Upper lobe of left lung (tissue), 4 donors: ENCODE measurements at regions not wholly inside any gene's neighbourhood (a gene's known extent, or its start where the extent isn't known, plus 50 kb on each side); places are given as distances from the start of the nearest gene placed in this dataset.

Experiments used
- CTCF ChIP-seq, 6 experiments: fragments of 450-650 bp in 4 of 6; fragments of 200-600 bp in 2 of 6; sonication (generic) in 2 of 6; IDR thresholded peaks; one replicate each; pipeline ENCODE4 v1.5.1; 2016 to 2019; ENCODE audit warnings: antibody characterized with exemption in 6 of 6
- EP300 ChIP-seq, 4 donors: sonication (generic); formaldehyde crosslinking; IDR thresholded peaks; one replicate each; pipeline ENCODE4 v1.5.1; 2017; ENCODE audit warnings: antibody characterized with exemption in 4 of 4, control low read depth in 2 of 4
- POLR2A ChIP-seq, 4 donors: fragments of 450-650 bp; IDR thresholded peaks; one replicate each; pipeline ENCODE4 v1.5.1; 2016 to 2017; ENCODE audit warnings: antibody characterized with exemption in 4 of 4, mild to moderate bottlenecking in 2 of 4
- POLR2AphosphoS5 ChIP-seq, 2 donors: sonication (generic); formaldehyde crosslinking; IDR thresholded peaks; one replicate each; pipeline ENCODE4 v1.5.1; 2017; ENCODE audit warnings: antibody characterized with exemption in 2 of 2

- TF ChIP-seq POLR2AphosphoS5 (IDR thresholded peaks at IDR 0.05) (no peak), CTCF (IDR thresholded peaks at IDR 0.05) (no peak), POLR2A (IDR thresholded peaks at IDR 0.05) (no peak), EP300 (IDR thresholded peaks at IDR 0.05) (no peak)
Observed at GRCh38 chr12:43222796-43223195, 329.2 kb downstream of the ADAMTS20 start.
